ENCODE measurements at regions not wholly inside any gene's neighbourhood (a gene's known extent, or its start where the extent isn't known, plus 50 kb on each side); places are given as distances from the start of the nearest gene placed in this dataset.
"Not testable (repeated sequence)": the region's sequence is repeated elsewhere in the genome, so short reads cannot be mapped to it uniquely, and the experiment has no call there.

DNA sequence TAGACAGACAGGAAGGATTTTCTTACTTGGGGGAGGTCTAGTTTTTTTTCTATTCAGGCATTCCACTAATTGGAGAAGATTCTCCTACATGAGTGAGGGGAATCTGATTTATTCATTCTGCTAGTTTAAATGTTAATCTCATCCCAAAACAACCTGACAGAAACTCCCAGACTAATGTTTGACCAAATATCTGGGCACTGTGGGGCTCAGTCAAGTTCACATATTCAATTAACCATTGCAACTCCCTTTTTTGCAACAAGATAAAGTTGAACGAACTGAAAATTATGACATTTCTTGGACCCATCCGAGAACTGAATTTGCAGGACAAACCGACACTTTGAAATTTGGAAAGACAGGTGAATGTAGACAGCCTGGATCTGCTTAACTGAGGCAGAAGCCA, 194.4 kb upstream of the PTER start:
- no peak overlapping the region for H3K27ac ChIP-seq (ENCODE audit: low read depth, low read length)
- no peak overlapping the region for H3K4me3 ChIP-seq (ENCODE audit: low read depth, low read length)
- H3K27me3 ChIP-seq (ENCODE audit: control insufficient read depth, insufficient read depth, low read length) = no peaks in the 10 kb centered on the region
- DNase-seq (ENCODE audit: low read depth, low spot score) = no peak
- H3K9me3 ChIP-seq (ENCODE audit: control insufficient read depth, insufficient read depth, low read length) = peaks cover 10% of the 10 kb centered on the region
- ChIA-PET CTCF (no interaction called here), POLR2A (no interaction called here)
- TF ChIP-seq, protein P1, sequence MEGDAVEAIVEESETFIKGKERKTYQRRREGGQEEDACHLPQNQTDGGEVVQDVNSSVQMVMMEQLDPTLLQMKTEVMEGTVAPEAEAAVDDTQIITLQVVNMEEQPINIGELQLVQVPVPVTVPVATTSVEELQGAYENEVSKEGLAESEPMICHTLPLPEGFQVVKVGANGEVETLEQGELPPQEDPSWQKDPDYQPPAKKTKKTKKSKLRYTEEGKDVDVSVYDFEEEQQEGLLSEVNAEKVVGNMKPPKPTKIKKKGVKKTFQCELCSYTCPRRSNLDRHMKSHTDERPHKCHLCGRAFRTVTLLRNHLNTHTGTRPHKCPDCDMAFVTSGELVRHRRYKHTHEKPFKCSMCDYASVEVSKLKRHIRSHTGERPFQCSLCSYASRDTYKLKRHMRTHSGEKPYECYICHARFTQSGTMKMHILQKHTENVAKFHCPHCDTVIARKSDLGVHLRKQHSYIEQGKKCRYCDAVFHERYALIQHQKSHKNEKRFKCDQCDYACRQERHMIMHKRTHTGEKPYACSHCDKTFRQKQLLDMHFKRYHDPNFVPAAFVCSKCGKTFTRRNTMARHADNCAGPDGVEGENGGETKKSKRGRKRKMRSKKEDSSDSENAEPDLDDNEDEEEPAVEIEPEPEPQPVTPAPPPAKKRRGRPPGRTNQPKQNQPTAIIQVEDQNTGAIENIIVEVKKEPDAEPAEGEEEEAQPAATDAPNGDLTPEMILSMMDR (IDR thresholded peaks at IDR 0.05; ENCODE audit: low read depth, low read length) = no peak

DNA sequence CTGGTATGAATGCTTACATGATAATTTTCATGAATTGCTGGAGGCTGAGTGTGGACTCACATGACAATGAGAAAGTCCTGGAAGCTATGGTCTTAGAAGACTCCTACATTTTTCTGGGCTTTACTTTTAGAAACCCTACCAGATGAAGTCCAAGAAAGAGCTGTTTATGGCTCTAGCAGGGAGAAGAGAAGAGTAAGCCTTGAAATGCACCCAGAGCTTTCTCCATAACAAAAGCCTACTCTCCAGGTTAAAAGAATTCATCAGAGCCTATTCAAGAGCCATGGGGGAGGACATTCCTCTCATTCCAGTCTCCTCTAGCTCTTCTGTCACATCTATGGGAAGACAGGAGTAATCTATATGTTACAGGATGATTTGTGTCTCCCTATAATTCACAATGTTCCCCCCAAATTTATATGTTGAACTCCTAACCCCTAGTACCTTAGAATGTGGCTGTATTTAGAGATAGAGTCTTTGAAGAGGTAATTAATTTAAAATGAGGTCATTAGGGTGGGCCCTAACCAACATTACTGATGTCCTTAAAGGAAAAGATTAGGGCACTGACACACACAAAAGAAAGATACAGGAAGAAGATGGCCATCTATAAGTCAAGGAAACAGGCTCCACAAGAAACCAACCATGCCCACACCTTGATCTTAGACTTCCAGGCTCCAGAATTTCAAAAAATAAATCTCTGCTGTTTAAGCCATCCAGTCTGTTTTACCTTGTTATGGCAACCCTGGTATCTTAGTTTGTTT, 193.8 kb upstream of the PTER start:
- Histone ChIP-seq H3K27ac (ENCODE audit: low read depth, low read length) (no peak overlapping the region), H3K4me3 (ENCODE audit: low read depth, low read length) (no peak overlapping the region), H3K9me3 (ENCODE audit: control insufficient read depth, insufficient read depth, low read length) (peaks cover 10% of the 10 kb centered on the region), H3K27me3 (ENCODE audit: control insufficient read depth, insufficient read depth, low read length) (no peaks in the 10 kb centered on the region)
- ChIA-PET POLR2A (no interaction called here), CTCF (no interaction called here)
- DNase-seq (ENCODE audit: low read depth, low spot score) = no peak
- TF ChIP-seq, protein P1 (IDR thresholded peaks at IDR 0.05; ENCODE audit: low read depth, low read length) = no peak

DNA sequence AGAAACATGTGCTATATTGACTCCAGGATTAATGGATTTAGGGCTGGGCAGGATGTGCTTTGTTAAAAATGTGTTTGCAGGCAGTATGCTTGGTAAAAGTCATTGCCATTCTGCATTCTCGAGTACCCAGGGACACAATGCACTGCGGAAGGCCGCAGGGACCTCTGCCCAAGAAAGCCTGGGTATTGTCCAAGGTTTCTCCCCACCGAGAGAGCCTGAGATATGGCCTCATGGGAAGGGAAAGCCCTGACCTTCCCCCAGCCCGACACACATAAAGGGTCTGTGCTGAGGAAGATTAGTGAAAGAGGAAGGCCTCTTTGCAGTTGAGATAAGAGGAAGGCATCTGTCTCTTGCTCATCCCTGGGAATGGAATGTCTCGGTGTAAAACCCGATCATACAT, 186.7 kb upstream of the PTER start:
- H3K9me3 ChIP-seq (ENCODE audit: control insufficient read depth, insufficient read depth, low read length); H3K4me3 ChIP-seq (ENCODE audit: low read depth, low read length); CTCF ChIA-PET; H3K27me3 ChIP-seq (ENCODE audit: control insufficient read depth, insufficient read depth, low read length); DNase-seq (ENCODE audit: low read depth, low spot score); POLR2A ChIA-PET; H3K27ac ChIP-seq (ENCODE audit: low read depth, low read length): not testable (repeated sequence)

DNA sequence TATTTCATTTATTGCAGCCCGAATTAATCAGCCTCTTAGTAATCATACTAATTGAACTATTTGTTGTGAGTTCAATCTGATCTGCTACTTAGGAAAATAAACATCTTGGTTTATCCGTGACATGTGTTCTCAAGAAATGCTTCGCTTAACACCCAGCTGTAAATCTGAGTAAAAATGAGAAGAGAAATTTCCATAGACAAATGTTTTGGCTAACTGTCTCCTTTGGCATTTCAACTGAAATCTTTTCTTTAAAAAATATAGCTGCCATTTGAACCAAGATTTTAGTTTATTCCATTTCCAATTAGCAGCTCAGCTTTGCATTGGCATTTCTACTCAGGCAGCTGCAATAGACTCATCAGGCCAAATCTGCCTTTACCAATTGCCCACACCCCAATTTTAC, 180.5 kb upstream of the PTER start:
- CTCF ChIA-PET = no interaction called here
- TF ChIP-seq, protein P1 (IDR thresholded peaks at IDR 0.05; ENCODE audit: low read depth, low read length) = no peak
- POLR2A ChIA-PET = no interaction called here
- H3K27ac ChIP-seq (ENCODE audit: low read depth, low read length) = no peak overlapping the region
- no peak for DNase-seq (ENCODE audit: low read depth, low spot score)
- peaks cover 3% of the 10 kb centered on the region; the same call in 1 of the 2 replicates for H3K9me3 ChIP-seq (ENCODE audit: control insufficient read depth, insufficient read depth, low read length)
- no peak overlapping the region for H3K4me3 ChIP-seq (ENCODE audit: low read depth, low read length)
- H3K27me3 ChIP-seq (ENCODE audit: control insufficient read depth, insufficient read depth, low read length) = no peaks in the 10 kb centered on the region

DNA sequence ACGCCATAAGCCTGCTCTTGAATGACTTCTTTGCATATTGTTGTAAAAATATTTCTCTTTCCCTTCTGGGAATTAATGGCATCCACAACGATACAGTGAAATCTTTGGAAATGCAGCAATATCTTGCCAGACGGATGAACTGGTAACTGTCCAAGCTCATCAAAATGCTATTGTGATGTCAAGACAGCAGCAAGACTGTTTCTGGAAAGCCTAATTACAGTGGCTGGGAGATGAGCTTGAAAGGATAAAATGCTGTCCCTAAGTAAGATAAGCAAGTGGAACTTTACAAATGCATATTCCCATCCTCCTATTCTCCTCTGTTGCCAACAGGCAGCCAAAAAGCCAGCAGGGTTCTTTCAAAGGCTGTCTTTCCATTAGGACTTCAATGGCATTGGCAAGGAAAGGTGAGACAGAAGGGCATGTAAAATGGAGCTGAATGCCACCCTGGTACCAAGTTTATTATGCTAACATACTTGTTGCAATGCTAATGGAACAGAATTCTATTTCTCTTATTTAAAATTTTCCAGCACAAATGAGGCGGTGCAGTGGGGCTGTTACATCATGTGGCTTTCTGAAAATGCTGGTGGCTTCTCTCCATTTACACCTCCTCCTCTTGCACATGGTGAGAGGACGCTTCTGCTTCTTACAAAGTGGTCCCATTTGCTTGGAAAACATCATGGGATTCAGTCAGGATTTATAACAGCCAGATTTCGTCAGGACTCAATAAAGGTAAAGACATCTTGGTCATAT, 178.3 kb upstream of the PTER start:
- ChIA-PET CTCF (no interaction called here), POLR2A (no interaction called here)
- Histone ChIP-seq H3K27ac (ENCODE audit: low read depth, low read length) (no peak overlapping the region), H3K9me3 (ENCODE audit: control insufficient read depth, insufficient read depth, low read length) (peaks cover 3% of the 10 kb centered on the region; the same call in 1 of the 2 replicates), H3K4me3 (ENCODE audit: low read depth, low read length) (no peak overlapping the region), H3K27me3 (ENCODE audit: control insufficient read depth, insufficient read depth, low read length) (no peaks in the 10 kb centered on the region)
- no peak for DNase-seq (ENCODE audit: low read depth, low spot score)
- TF ChIP-seq, protein P1 (IDR thresholded peaks at IDR 0.05; ENCODE audit: low read depth, low read length) = no peak
